ENCODE measurements at regions not wholly inside any gene's neighbourhood (a gene's known extent, or its start where the extent isn't known, plus 50 kb on each side); places are given as distances from the start of the nearest gene placed in this dataset.

GRCh38 chr12:92197815-92198214, 52.2 kb upstream of the BTG1 start:
- Histone ChIP-seq H3K36me3 (ENCODE audit: insufficient read depth, low read length) (no peaks in the 10 kb centered on the region), H3K27me3 (ENCODE audit: control insufficient read depth in 1 of 2, insufficient read depth in 2 of 2, low read length in 2 of 2) (no peaks in the 10 kb centered on the region), H3K9ac (ENCODE audit: low read length) (no peak overlapping the region), H3K27ac (ENCODE audit: low read depth, low read length) (no peak overlapping the region), H3K4me3 (ENCODE audit: low read depth in 1 of 2, low read length in 2 of 2) (no peak overlapping the region), H3K9me3 (ENCODE audit: low read length) (no peaks in the 10 kb centered on the region), H3K4me1 (ENCODE audit: insufficient read depth, low read length) (no peaks in the 10 kb centered on the region)

- H3K27ac ChIP-seq (ENCODE audit: low read depth, low read length), result no peak overlapping the region
- H3K36me3 ChIP-seq (ENCODE audit: insufficient read depth, low read length), result no peaks in the 10 kb centered on the region
- no peaks in the 10 kb centered on the region for H3K4me1 ChIP-seq (ENCODE audit: insufficient read depth, low read length)
- no peaks in the 10 kb centered on the region for H3K9me3 ChIP-seq (ENCODE audit: low read length)
- H3K27me3 ChIP-seq (ENCODE audit: control insufficient read depth in 1 of 2, insufficient read depth in 2 of 2, low read length in 2 of 2), result no peaks in the 10 kb centered on the region
- no peak overlapping the region for H3K4me3 ChIP-seq (ENCODE audit: low read depth in 1 of 2, low read length in 2 of 2)
- H3K9ac ChIP-seq (ENCODE audit: low read length), result no peak overlapping the region
These were observed 50.7 kb upstream of the BTG1 start for GRCh38 chr12:92196368-92196767.

Data from muscle layer of colon (tissue), 2 donors.